PC-9 (cell line): ENCODE measurements at regions not wholly inside any gene's neighbourhood (a gene's known extent, or its start where the extent isn't known, plus 50 kb on each side); places are given as distances from the start of the nearest gene placed in this dataset.
A peak's percentile ranks its signal among the peaks of the same experiment; 100 is the strongest.

ENCODE experiments used
- BruUV-seq: library from RNA; stranded (reverse); fragments of 400-500 nt; replicated peaks from 2 replicates; lab custom pipeline; 2021; lab: Mats Ljungman, UMichigan
- CTCF ChIA-PET: fragments of 300-600 bp; sonication (Branson Sonifier 250); formaldehyde crosslinking; loops from one replicate; lab custom pipeline; 2022; ENCODE audit warnings: antibody characterized with exemption; lab: Charles Lee
- POLR2A ChIA-PET: fragments of 300-600 bp; sonication (Branson Sonifier 250); formaldehyde crosslinking; loops from one replicate; lab custom pipeline; 2022; ENCODE audit warnings: antibody characterized with exemption; ENCODE audit not compliant: unreplicated experiment; lab: Charles Lee
- DNase-seq, 2 experiments: peaks; one replicate each; pipeline versions ENCODE4 v3.0.0 to v3.0.0-alpha.2; 2015 to 2022; ENCODE audit warnings: mixed read lengths in 1 of 2
- H2AFZ ChIP-seq: fragments of 200-600 bp; sonication (generic); 2 replicates; pipeline ENCODE4 v1.8.1; 2017; ENCODE audit warnings: antibody characterized with exemption
- H3F3A ChIP-seq: fragments of 200-600 bp; sonication (generic); 2 replicates; pipeline ENCODE4 v1.8.1; 2017; ENCODE audit warnings: antibody characterized with exemption, mild to moderate bottlenecking, low read depth; ENCODE audit not compliant: insufficient read depth
- H3K27ac ChIP-seq: fragments of 200-600 bp; sonication (generic); 2 replicates; pipeline ENCODE4 v1.6.1; 2016; ENCODE audit warnings: mixed run types
- H3K27me3 ChIP-seq: fragments of 200-600 bp; sonication (generic); 2 replicates; pipeline ENCODE4 v1.6.1; 2016; ENCODE audit warnings: low read depth, mixed run types; ENCODE audit not compliant: insufficient read depth
- H3K36me3 ChIP-seq: fragments of 200-600 bp; sonication (generic); 2 replicates; pipeline ENCODE4 v1.6.1; 2016; ENCODE audit warnings: low read depth, mixed run types
- H3K4me1 ChIP-seq: fragments of 200-600 bp; sonication (generic); replicated peaks from 2 replicates; pipeline ENCODE4 v1.6.1; 2016; ENCODE audit warnings: mixed run types; ENCODE audit not compliant: insufficient read depth
- H3K4me2 ChIP-seq: fragments of 200-600 bp; sonication (generic); 2 replicates; pipeline ENCODE4 v1.6.1; 2017; ENCODE audit warnings: mixed run types
- H3K4me3 ChIP-seq: fragments of 200-600 bp; sonication (generic); 2 replicates; pipeline ENCODE4 v1.6.1; 2016; ENCODE audit warnings: mixed run types
- H3K79me2 ChIP-seq: fragments of 200-600 bp; sonication (generic); 2 replicates; pipeline ENCODE4 v1.6.1; 2017; ENCODE audit warnings: low read depth, mixed run types
- H3K9me2 ChIP-seq: fragments of 200-600 bp; sonication (generic); 2 replicates; pipeline ENCODE4 v1.8.1; 2017; ENCODE audit warnings: mild to moderate bottlenecking; ENCODE audit not compliant: insufficient read depth
- H3K9me3 ChIP-seq: fragments of 200-600 bp; sonication (generic); 2 replicates; pipeline ENCODE4 v1.8.1; 2016; ENCODE audit warnings: low read depth; ENCODE audit not compliant: insufficient read depth
- H4K20me1 ChIP-seq: fragments of 200-600 bp; sonication (generic); 2 replicates; pipeline ENCODE4 v1.8.1; 2017; ENCODE audit not compliant: insufficient read depth
- EZH2 ChIP-seq: fragments of 200-600 bp; sonication (generic); IDR thresholded peaks from 2 replicates; pipeline ENCODE4 v1.8.0; 2017; ENCODE audit warnings: antibody characterized with exemption, low read depth
- intact Hi-C: fragments of 100-400 bp; cut with micrococcal nuclease; formaldehyde crosslinking; loops from one replicate; pipeline ENCODE4 v1.10.0; 2022; ENCODE audit not compliant: unreplicated experiment
- TF ChIP-seq, protein P1 (sequence below): fragments of 200-600 bp; sonication (generic); conservative IDR thresholded peaks from 2 replicates; pipeline ENCODE4 v1.6.1; 2017; ENCODE audit warnings: mixed run types, antibody characterized with exemption, mild to moderate bottlenecking, moderate library complexity

DNA sequence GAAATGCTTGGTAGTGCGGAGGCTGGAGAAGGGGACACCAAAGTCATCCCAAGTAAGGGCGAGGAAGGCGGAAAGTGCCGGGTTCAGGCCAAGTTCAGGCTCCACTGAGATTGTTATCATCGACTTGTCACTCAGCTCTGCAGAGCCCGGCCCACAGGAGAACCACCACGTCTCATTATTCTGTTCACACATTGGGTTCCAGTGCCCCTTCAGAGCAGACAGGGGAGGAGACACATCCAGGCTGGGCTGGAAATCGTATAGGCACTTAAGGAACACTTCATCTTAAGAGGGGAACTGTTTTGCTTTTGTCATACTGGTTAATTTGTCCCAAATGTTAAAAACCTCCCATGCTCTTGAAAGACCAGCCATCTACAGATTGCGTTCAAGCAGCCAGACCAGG lies 118.3 kb upstream of the ADAMTS18 start:
- Histone ChIP-seq H3K36me3 (no peaks in the 10 kb centered on the region), H3K4me3 (no peak overlapping the region), H3K9me2 (no peaks in the 10 kb centered on the region), H3F3A (no peaks in the 10 kb centered on the region), H3K4me2 (no peak overlapping the region), H3K9me3 (no peaks in the 10 kb centered on the region), H3K27ac (no peak overlapping the region), H3K79me2 (no peaks in the 10 kb centered on the region), H2AFZ (no peak overlapping the region), H3K27me3 (peaks cover 81% of the 10 kb centered on the region), H4K20me1 (no peaks in the 10 kb centered on the region), H3K4me1 (no peaks in the 10 kb centered on the region)
- POLR2A ChIA-PET, result no interaction called here
- BruUV-seq, result no TSS peak
- no peak for TF ChIP-seq EZH2
- TF ChIP-seq, protein P1, sequence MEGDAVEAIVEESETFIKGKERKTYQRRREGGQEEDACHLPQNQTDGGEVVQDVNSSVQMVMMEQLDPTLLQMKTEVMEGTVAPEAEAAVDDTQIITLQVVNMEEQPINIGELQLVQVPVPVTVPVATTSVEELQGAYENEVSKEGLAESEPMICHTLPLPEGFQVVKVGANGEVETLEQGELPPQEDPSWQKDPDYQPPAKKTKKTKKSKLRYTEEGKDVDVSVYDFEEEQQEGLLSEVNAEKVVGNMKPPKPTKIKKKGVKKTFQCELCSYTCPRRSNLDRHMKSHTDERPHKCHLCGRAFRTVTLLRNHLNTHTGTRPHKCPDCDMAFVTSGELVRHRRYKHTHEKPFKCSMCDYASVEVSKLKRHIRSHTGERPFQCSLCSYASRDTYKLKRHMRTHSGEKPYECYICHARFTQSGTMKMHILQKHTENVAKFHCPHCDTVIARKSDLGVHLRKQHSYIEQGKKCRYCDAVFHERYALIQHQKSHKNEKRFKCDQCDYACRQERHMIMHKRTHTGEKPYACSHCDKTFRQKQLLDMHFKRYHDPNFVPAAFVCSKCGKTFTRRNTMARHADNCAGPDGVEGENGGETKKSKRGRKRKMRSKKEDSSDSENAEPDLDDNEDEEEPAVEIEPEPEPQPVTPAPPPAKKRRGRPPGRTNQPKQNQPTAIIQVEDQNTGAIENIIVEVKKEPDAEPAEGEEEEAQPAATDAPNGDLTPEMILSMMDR, result no peak
- CTCF ChIA-PET, result no interaction called here
- intact Hi-C loops, result no loop called here
- DNase-seq, result no peak

DNA sequence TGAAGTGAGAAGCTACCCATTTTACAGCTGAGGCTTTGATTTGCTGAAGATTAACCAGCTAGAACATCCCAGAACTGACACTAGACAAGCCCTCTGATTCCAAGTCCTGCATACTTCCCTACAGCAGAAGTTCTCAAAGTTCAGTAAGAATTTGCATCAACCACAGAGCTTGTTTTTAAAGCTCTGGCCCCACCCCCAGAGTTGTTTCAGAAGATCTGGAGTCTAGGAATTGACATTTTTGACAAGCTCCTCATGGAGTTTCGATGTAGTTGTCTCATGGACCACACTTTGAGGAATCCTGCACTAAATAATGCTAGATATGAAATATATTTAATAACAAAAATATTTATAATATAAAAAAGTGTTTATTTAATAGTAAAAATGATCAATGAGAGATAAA lies 120.3 kb upstream of the ADAMTS18 start:
- H3K4me3 ChIP-seq, result no peak overlapping the region
- H3K4me1 ChIP-seq, result no peaks in the 10 kb centered on the region
- H3K9me3 ChIP-seq, result no peaks in the 10 kb centered on the region
- TF ChIP-seq, protein P1, result no peak
- TF ChIP-seq EZH2, result no peak
- no peaks in the 10 kb centered on the region for H4K20me1 ChIP-seq
- H3K27me3 ChIP-seq, result peaks cover 87% of the 10 kb centered on the region
- no peaks in the 10 kb centered on the region for H3K79me2 ChIP-seq
- H3K9me2 ChIP-seq, result no peaks in the 10 kb centered on the region
- POLR2A ChIA-PET, result no interaction called here
- intact Hi-C loops, result no loop called here
- no peak overlapping the region for H3K27ac ChIP-seq
- DNase-seq, result no peak
- CTCF ChIA-PET, result no interaction called here
- H3K4me2 ChIP-seq, result no peak overlapping the region
- no TSS peak for BruUV-seq
- H2AFZ ChIP-seq, result no peak overlapping the region
- no peaks in the 10 kb centered on the region for H3F3A ChIP-seq
- no peaks in the 10 kb centered on the region for H3K36me3 ChIP-seq

DNA sequence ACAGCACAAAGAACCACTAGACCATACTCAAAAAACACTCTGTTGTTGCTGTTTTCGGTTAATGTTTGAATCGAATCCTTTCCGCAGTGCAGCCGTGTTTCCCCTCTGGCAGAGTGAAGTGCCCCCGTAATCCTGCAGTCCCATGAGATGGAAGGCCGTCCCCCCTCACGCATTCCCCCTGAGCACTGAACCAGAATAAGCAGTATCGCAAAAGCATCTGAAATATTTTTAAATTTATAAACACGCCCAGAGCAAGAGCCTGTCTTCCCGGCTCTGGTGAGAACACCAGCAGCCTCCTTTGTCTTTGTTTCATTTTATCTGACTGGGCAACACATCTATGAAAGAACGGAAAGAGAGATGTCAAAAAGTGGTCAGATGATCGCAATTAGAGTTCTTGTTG lies 121.0 kb upstream of the ADAMTS18 start:
- Histone ChIP-seq H2AFZ (no peak overlapping the region), H3K9me3 (no peaks in the 10 kb centered on the region), H3K36me3 (no peaks in the 10 kb centered on the region), H3K27ac (no peak overlapping the region), H3K4me3 (no peak overlapping the region), H4K20me1 (no peaks in the 10 kb centered on the region), H3F3A (no peaks in the 10 kb centered on the region), H3K79me2 (no peaks in the 10 kb centered on the region), H3K4me2 (peak overlapping the region; percentile 16; the same call in 1 of the 2 replicates), H3K4me1 (no peaks in the 10 kb centered on the region), H3K27me3 (peaks cover 89% of the 10 kb centered on the region), H3K9me2 (no peaks in the 10 kb centered on the region)
- BruUV-seq, result no TSS peak
- no peak for DNase-seq
- intact Hi-C loops, result no loop called here
- ChIA-PET CTCF (no interaction called here), POLR2A (no interaction called here)
- TF ChIP-seq EZH2, result no peak
- TF ChIP-seq, protein P1, result no peak
